Esophagus squamous epithelium (tissue), 4 donors: ENCODE measurements at regions not wholly inside any gene's neighbourhood (a gene's known extent, or its start where the extent isn't known, plus 50 kb on each side); places are given as distances from the start of the nearest gene placed in this dataset.

ENCODE experiments used
- CTCF ChIP-seq, 6 experiments: fragments of 450-650 bp in 4 of 6; fragments of 200-600 bp in 2 of 6; sonication (generic) in 2 of 6; IDR thresholded peaks; one replicate each; pipeline ENCODE4 v1.5.1; 2016 to 2019; ENCODE audit warnings: antibody characterized with exemption in 6 of 6, mild to moderate bottlenecking in 4 of 6, moderate library complexity in 4 of 6
- POLR2A ChIP-seq, 4 donors: fragments of 450-650 bp; IDR thresholded peaks; one replicate each; pipeline ENCODE4 v1.6.1; 2017; ENCODE audit warnings: antibody characterized with exemption in 4 of 4, mild to moderate bottlenecking in 4 of 4, moderate library complexity in 3 of 4

- no peak for TF ChIP-seq CTCF (IDR thresholded peaks at IDR 0.05)
- no peak for TF ChIP-seq POLR2A (IDR thresholded peaks at IDR 0.05)
These were observed 90.2 kb downstream of the MRM1 start for GRCh38 chr17:36691606-36692005.
